Right lobe of liver (tissue), 6 donors: ENCODE measurements at regions not wholly inside any gene's neighbourhood (a gene's known extent, or its start where the extent isn't known, plus 50 kb on each side); places are given as distances from the start of the nearest gene placed in this dataset.

Source experiments
- ATAC-seq, 4 donors: fragments of 200-7000 bp; cut with Tn5 transposase; one replicate each; pipeline ENCODE4 v1.9.1; 2020; ENCODE audit warnings: mild to moderate bottlenecking in 4 of 4, moderate library complexity in 4 of 4
- DNase-seq, 3 donors: peaks; one replicate each; pipeline ENCODE4 v3.0.0-alpha.2; 2020
- H3K27ac ChIP-seq, 3 donors: fragments of 200-600 bp; one replicate each; pipeline ENCODE4 v1.8.0; 2022
- H3K27me3 ChIP-seq, 2 donors: fragments of 200-600 bp; one replicate each; pipeline ENCODE4 v1.8.0; 2022
- H3K36me3 ChIP-seq, 4 donors: fragments of 200-600 bp; sonication (generic) in 1 of 4; one replicate each; pipeline versions ENCODE4 v1.5.1 to v1.8.0; 2017 to 2022; ENCODE audit warnings: control low read depth in 1 of 4
- H3K4me1 ChIP-seq, 4 donors: fragments of 200-600 bp; sonication (generic) in 1 of 4; one replicate each; pipeline versions ENCODE4 v1.5.1 to v1.8.0; 2017 to 2022; ENCODE audit warnings: control low read depth in 1 of 4
- H3K4me3 ChIP-seq, 3 donors: fragments of 200-600 bp; one replicate each; pipeline ENCODE4 v1.8.0; 2022
- H3K9me3 ChIP-seq, 4 donors: fragments of 200-600 bp; sonication (generic) in 1 of 4; one replicate each; pipeline versions ENCODE4 v1.5.1 to v1.8.0; 2017 to 2022; ENCODE audit warnings: control low read depth in 1 of 4
- POLR2A ChIP-seq: fragments of 450-650 bp; IDR thresholded peaks from one replicate; pipeline ENCODE4 v1.6.1; 2017; ENCODE audit warnings: antibody characterized with exemption, mild to moderate bottlenecking
- WGBS: methylation state at CpG from one replicate; pipeline ENCODE4 v1.1.6; 2018; ENCODE audit warnings: low coverage, low lambda C conversion rate; ENCODE audit not compliant: insufficient coverage; ENCODE audit errors: missing lambda C conversion rate; 5-methylcytosine and 5-hydroxymethylcytosine counted together
- intact Hi-C, 2 donors: fragments of 100-400 bp; cut with DNase I; formaldehyde crosslinking; loops; one replicate each; pipeline versions ENCODE4 v1.11.2 to v1.14.1; 2022
- TF ChIP-seq, protein P1 (sequence below), 4 donors: fragments of 200-600 bp in 3 of 4; fragments of 450-650 bp in 1 of 4; IDR thresholded peaks; one replicate each; pipeline versions ENCODE4 v1.5.1 to v1.8.0; 2016 to 2022; ENCODE audit warnings: antibody characterized with exemption in 4 of 4, mild to moderate bottlenecking in 2 of 4
- donor health status: DM: no; HTN: yes; CAD: no.
- donor health status: DM: no; HTN: no; CAD: no.
- donor health status: DM: no; HTN: no; CAD: no.
- donor health status: DM: no; HTN: yes; CAD: no.
- donor health status: DM: no; HTN: yes; CAD: no.

DNA sequence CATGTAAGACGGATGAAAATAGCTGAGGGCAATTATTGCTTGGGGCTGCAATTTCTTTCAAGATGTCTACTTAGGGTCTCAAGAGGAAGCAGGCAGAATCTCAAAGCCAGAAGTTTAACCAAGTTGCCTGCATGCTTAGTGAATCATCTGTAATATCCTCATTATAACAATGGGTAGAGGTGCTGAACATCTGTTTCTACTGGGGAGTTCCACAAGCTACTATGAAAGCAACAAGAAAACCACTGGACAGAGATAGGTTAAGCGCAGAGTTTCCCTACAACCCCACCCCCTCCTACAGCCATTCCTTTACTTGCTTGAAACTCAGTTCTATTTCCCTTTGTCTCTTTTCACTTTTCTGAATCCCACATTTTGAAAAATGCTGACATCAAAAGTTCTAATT is 759.4 kb upstream of the GBE1 start:
- H3K4me3 ChIP-seq, result no peak overlapping the region
- intact Hi-C loops, result no loop called here
- no peaks in the 10 kb centered on the region for H3K4me1 ChIP-seq
- WGBS, result 72% methylated on average over 2 of the region's 2 CpGs
- no peak for ATAC-seq
- no peaks in the 10 kb centered on the region for H3K27me3 ChIP-seq
- DNase-seq, result no peak
- H3K9me3 ChIP-seq, result no peaks in the 10 kb centered on the region
- H3K27ac ChIP-seq, result no peak overlapping the region
- no peaks in the 10 kb centered on the region for H3K36me3 ChIP-seq
- no peak for TF ChIP-seq POLR2A
- TF ChIP-seq, protein P1, sequence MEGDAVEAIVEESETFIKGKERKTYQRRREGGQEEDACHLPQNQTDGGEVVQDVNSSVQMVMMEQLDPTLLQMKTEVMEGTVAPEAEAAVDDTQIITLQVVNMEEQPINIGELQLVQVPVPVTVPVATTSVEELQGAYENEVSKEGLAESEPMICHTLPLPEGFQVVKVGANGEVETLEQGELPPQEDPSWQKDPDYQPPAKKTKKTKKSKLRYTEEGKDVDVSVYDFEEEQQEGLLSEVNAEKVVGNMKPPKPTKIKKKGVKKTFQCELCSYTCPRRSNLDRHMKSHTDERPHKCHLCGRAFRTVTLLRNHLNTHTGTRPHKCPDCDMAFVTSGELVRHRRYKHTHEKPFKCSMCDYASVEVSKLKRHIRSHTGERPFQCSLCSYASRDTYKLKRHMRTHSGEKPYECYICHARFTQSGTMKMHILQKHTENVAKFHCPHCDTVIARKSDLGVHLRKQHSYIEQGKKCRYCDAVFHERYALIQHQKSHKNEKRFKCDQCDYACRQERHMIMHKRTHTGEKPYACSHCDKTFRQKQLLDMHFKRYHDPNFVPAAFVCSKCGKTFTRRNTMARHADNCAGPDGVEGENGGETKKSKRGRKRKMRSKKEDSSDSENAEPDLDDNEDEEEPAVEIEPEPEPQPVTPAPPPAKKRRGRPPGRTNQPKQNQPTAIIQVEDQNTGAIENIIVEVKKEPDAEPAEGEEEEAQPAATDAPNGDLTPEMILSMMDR (IDR thresholded peaks at IDR 0.05), result no peak

DNA sequence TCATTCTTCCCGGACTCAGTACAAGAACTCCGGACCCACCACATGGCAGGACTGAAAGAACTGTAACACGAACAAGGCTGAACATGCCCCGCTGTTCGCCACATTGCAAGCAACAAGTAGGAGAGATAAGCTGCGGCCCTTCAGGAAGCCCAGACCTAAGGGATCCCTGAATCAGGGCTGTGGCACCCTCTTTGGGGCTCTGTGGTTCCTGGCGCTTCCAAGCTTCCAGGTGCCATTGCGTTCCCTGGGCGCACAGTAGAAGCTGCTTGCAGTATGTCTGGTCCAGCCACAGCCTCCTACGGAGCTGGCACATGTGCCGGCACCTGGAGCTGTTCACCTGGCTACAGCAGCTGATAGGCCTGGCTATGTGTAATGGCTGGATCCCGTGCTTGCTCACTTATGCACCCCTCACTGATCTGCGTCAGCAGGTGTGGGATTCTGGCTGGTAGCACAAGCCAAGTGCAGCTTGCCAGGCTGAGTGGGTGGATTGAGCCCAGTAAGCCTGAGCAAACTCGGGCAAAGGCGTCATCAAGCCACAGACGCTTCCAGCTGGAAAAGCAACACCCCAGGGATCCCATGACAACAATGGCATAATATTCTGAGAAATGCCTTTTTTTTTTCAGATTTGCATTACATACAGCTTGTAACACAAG is 748.6 kb upstream of the GBE1 start:
- H3K27me3 ChIP-seq, result no peaks in the 10 kb centered on the region
- DNase-seq, result no peak
- H3K4me1 ChIP-seq, result no peaks in the 10 kb centered on the region
- TF ChIP-seq, protein P1 (IDR thresholded peaks at IDR 0.05), result no peak
- no peak for TF ChIP-seq POLR2A
- 76% methylated on average over 7 of the region's 16 CpGs for WGBS
- H3K4me3 ChIP-seq, result no peak overlapping the region
- no peaks in the 10 kb centered on the region for H3K9me3 ChIP-seq
- ATAC-seq, result no peak
- intact Hi-C loops, result no loop called here
- H3K36me3 ChIP-seq, result no peaks in the 10 kb centered on the region
- H3K27ac ChIP-seq, result no peak overlapping the region

GRCh38 chr3:82509106-82509842 is 747.8 kb upstream of the GBE1 start:
- TF ChIP-seq, protein P1 (IDR thresholded peaks at IDR 0.05), result no peak
- TF ChIP-seq POLR2A, result no peak
- Histone ChIP-seq H3K4me3 (no peak overlapping the region), H3K27ac (no peak overlapping the region), H3K27me3 (no peaks in the 10 kb centered on the region), H3K36me3 (no peaks in the 10 kb centered on the region), H3K9me3 (no peaks in the 10 kb centered on the region), H3K4me1 (no peaks in the 10 kb centered on the region)
- ATAC-seq (no peak), DNase-seq (no peak)
- WGBS, result no CpG with 5 or more reads among the region's 9 CpGs
- intact Hi-C loops, result no loop called here

DNA sequence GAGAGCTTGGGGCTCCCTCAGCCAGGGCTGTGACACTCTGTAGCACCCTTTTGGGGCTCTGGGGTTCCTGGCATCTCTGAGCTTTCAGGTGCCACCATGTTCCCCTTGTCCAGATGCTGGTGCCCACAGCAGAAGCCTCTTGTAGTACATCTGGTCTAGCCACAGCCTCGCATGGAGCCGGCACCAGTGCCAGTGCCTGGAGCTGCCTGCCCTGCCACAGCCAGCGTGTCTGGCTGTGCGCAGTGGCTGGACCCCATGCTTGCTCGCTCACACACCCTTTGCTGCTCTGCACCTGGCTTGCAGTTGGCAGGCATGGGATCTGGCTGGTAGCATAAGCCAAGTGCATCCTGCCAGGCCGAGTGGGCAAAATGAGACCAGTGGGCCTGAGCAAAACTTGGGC is 744.8 kb upstream of the GBE1 start:
- no peak for ATAC-seq
- Histone ChIP-seq H3K36me3 (no peaks in the 10 kb centered on the region), H3K9me3 (no peaks in the 10 kb centered on the region), H3K4me3 (no peak overlapping the region), H3K27me3 (no peaks in the 10 kb centered on the region), H3K4me1 (no peaks in the 10 kb centered on the region), H3K27ac (no peak overlapping the region)
- 80% methylated on average over 4 of the region's 6 CpGs for WGBS
- no peak for DNase-seq
- intact Hi-C loops, result no loop called here
- TF ChIP-seq, protein P1 (IDR thresholded peaks at IDR 0.05), result no peak
- no peak for TF ChIP-seq POLR2A
